Smooth muscle cell (in vitro differentiated cells): ENCODE measurements at regions not wholly inside any gene's neighbourhood (a gene's known extent, or its start where the extent isn't known, plus 50 kb on each side); places are given as distances from the start of the nearest gene placed in this dataset.
A peak's percentile ranks its signal among the peaks of the same experiment; 100 is the strongest.

ENCODE experiments used
- DNase-seq: peaks from one replicate; lab custom pipeline; 2025; ENCODE audit not compliant: unreplicated experiment; lab: John Stamatoyannopoulos, UW
- H2AFZ ChIP-seq: fragments of 200-600 bp; sonication (generic); 2 replicates; pipeline ENCODE4 v1.6.0; 2016; ENCODE audit warnings: antibody characterized with exemption, low read depth, mild to moderate bottlenecking
- H3F3A ChIP-seq: fragments of 200-600 bp; sonication (generic); 2 replicates; pipeline ENCODE4 v1.6.0; 2017; ENCODE audit warnings: antibody characterized with exemption, low read depth
- H3K27ac ChIP-seq: fragments of 200-600 bp; sonication (generic); 2 replicates; pipeline ENCODE4 v1.5.1; 2016; ENCODE audit warnings: low read depth, mild to moderate bottlenecking
- H3K27me3 ChIP-seq: fragments of 200-600 bp; sonication (generic); 2 replicates; pipeline ENCODE4 v1.6.1; 2016; ENCODE audit warnings: low read depth, mild to moderate bottlenecking
- H3K36me3 ChIP-seq: fragments of 200-600 bp; sonication (generic); 2 replicates; pipeline ENCODE4 v1.5.1; 2016; ENCODE audit warnings: low read depth
- H3K4me1 ChIP-seq: fragments of 200-600 bp; sonication (generic); 2 replicates; pipeline ENCODE4 v1.5.1; 2016; ENCODE audit warnings: low read depth
- H3K4me2 ChIP-seq: fragments of 200-600 bp; sonication (generic); 2 replicates; pipeline ENCODE4 v1.6.0; 2016; ENCODE audit warnings: mild to moderate bottlenecking
- H3K4me3 ChIP-seq: fragments of 200-600 bp; sonication (generic); 2 replicates; pipeline ENCODE4 v1.5.1; 2016; ENCODE audit warnings: mild to moderate bottlenecking
- H3K79me2 ChIP-seq: fragments of 200-600 bp; sonication (generic); 2 replicates; pipeline ENCODE4 v1.6.0; 2016; ENCODE audit warnings: low read depth, mild to moderate bottlenecking
- H3K9ac ChIP-seq: fragments of 200-600 bp; sonication (generic); 2 replicates; pipeline ENCODE4 v1.6.0; 2016; ENCODE audit warnings: low read depth
- H3K9me3 ChIP-seq: fragments of 200-600 bp; sonication (generic); replicated peaks from 2 replicates; pipeline ENCODE4 v1.5.1; 2016; ENCODE audit warnings: low read depth
- H4K20me1 ChIP-seq: fragments of 200-600 bp; sonication (generic); 2 replicates; pipeline ENCODE4 v1.6.0; 2016; ENCODE audit warnings: low read depth
- WGBS: methylation state at CpG from one replicate; pipeline ENCODE4 v1.1.7; 2016; ENCODE audit warnings: low lambda C conversion rate; 5-methylcytosine and 5-hydroxymethylcytosine counted together
- TF ChIP-seq, protein P1 (sequence below): fragments of 200-600 bp; sonication (generic); IDR thresholded peaks from 2 replicates; pipeline ENCODE4 v1.5.1; 2017; ENCODE audit warnings: borderline replicate concordance, mild to moderate bottlenecking, antibody characterized with exemption; ENCODE audit not compliant: insufficient read depth, poor library complexity, severe bottlenecking

DNA sequence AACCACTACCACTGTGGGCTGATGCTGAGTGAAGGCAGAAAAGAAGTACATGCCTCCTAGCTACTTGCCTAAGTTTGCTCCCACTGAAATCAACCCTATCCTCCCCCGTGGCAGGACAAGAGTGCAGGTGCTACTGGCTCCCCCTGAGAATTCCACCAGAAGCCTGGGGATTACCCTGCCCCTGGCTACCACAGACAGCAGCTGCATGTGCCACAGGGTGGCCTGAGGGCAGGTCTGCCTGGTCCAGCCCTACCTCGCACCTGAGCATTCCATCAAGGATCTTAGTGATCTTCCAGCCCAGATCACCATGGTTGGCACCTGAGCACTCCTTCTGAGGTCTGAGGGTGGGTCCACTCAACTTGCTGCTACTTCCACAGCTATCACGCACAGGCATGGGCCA, 176.4 kb upstream of the SMIM30 start:
- Histone ChIP-seq H3K79me2 (no peaks in the 10 kb centered on the region), H2AFZ (no peak overlapping the region), H3K4me1 (no peaks in the 10 kb centered on the region), H3K9ac (no peak overlapping the region), H3K27ac (no peak overlapping the region), H4K20me1 (no peaks in the 10 kb centered on the region), H3K4me3 (no peak overlapping the region), H3K36me3 (no peaks in the 10 kb centered on the region), H3K9me3 (no peaks in the 10 kb centered on the region), H3F3A (no peaks in the 10 kb centered on the region), H3K27me3 (peaks cover 9% of the 10 kb centered on the region), H3K4me2 (no peak overlapping the region)
- WGBS = 91% methylated on average over 3 of the region's 3 CpGs
- DNase-seq = no peak
- TF ChIP-seq, protein P1, sequence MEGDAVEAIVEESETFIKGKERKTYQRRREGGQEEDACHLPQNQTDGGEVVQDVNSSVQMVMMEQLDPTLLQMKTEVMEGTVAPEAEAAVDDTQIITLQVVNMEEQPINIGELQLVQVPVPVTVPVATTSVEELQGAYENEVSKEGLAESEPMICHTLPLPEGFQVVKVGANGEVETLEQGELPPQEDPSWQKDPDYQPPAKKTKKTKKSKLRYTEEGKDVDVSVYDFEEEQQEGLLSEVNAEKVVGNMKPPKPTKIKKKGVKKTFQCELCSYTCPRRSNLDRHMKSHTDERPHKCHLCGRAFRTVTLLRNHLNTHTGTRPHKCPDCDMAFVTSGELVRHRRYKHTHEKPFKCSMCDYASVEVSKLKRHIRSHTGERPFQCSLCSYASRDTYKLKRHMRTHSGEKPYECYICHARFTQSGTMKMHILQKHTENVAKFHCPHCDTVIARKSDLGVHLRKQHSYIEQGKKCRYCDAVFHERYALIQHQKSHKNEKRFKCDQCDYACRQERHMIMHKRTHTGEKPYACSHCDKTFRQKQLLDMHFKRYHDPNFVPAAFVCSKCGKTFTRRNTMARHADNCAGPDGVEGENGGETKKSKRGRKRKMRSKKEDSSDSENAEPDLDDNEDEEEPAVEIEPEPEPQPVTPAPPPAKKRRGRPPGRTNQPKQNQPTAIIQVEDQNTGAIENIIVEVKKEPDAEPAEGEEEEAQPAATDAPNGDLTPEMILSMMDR = no peak

DNA sequence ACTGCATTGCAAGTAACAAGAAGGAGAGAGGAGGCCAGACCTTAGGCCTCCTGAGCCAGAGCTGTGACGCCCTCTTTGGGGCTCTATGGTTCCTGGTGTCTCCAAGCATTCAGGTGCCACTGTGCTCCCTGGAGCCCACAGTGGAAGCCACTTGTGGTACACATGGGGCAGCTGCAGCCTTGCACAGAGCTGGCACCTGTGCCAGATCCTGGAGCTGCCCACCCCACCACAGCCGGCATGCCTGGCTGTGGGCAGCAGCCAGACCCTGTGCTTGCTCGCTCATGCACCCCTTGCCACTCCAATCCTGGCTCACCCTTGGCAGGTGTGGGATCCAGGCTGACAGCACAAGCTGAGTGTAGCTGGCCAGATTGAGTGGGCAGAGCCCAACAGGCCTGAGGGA, 173.8 kb upstream of the SMIM30 start:
- no peaks in the 10 kb centered on the region for H3K36me3 ChIP-seq
- H3K4me2 ChIP-seq = no peak overlapping the region
- WGBS = 100% methylated on average over 3 of the region's 3 CpGs
- TF ChIP-seq, protein P1 = no peak
- H3K4me3 ChIP-seq = no peak overlapping the region
- no peaks in the 10 kb centered on the region for H3K9me3 ChIP-seq
- H3K79me2 ChIP-seq = no peaks in the 10 kb centered on the region
- H4K20me1 ChIP-seq = no peaks in the 10 kb centered on the region
- no peaks in the 10 kb centered on the region for H3K4me1 ChIP-seq
- H2AFZ ChIP-seq = no peak overlapping the region
- no peak for DNase-seq
- H3F3A ChIP-seq = no peaks in the 10 kb centered on the region
- H3K27ac ChIP-seq = no peak overlapping the region
- H3K27me3 ChIP-seq = no peaks in the 10 kb centered on the region
- H3K9ac ChIP-seq = no peak overlapping the region

DNA sequence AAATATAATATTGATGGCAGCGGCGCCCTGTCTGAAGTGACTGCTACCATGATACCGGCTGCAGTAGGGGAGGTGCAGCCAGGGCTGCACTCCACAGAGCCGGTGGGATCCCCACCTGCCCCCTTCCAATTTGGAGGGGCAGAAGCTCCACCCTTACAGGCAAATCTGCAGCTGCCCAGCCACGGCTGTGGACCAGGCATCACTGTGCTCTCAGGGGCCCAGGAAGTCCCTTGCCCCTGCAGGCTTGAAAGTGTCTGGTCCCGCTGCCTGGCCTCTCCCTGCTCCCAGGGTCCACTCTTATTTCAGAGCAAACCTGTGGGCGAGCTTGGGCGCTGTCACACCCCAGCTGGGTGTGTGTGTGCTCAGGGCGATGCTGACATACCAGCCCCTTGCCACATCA, 172.7 kb upstream of the SMIM30 start:
- Histone ChIP-seq H3K79me2 (no peaks in the 10 kb centered on the region), H3K27me3 (no peaks in the 10 kb centered on the region), H3K9ac (no peak overlapping the region), H3K4me1 (no peaks in the 10 kb centered on the region), H4K20me1 (no peaks in the 10 kb centered on the region), H3K4me3 (no peak overlapping the region), H3F3A (no peaks in the 10 kb centered on the region), H3K9me3 (no peaks in the 10 kb centered on the region), H3K4me2 (no peak overlapping the region), H3K27ac (no peak overlapping the region), H2AFZ (no peak overlapping the region), H3K36me3 (no peaks in the 10 kb centered on the region)
- TF ChIP-seq, protein P1 = no peak
- WGBS = 94% methylated on average over 9 of the region's 9 CpGs
- DNase-seq = no peak

DNA sequence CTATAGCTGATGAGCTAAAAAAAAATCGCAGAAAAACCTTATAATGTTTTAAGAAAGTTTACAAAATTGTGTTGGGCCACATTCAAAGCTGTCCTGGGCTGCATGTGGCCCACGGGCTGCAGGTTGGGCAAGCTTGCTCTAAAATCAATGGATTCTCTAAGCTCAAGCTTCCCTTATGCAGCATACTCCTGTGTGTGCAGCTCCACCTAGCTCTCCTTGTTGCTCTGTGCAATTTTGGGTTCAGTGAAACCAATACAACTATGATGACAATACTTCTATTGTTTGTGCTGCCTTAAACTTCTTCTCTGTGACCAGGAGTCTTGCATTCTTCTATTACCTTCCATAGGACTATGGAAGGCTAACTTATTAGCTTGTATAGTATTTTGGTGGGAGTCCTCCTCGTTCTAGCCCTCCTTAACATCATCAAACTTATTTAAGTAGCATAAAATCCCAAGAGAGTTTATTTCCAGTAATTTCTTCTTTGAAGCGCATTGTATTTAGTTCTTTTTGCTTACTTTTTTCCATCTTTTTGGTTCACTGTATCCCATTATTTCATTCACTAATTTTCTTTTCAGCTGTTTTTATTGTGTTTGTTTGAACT, 170.9 kb upstream of the SMIM30 start:
- H3K9me3 ChIP-seq = no peaks in the 10 kb centered on the region
- no peaks in the 10 kb centered on the region for H3F3A ChIP-seq
- no peaks in the 10 kb centered on the region for H3K79me2 ChIP-seq
- H3K4me1 ChIP-seq = no peaks in the 10 kb centered on the region
- no peak for DNase-seq
- 62% methylated on average over 4 of the region's 4 CpGs for WGBS
- no peak overlapping the region for H3K4me2 ChIP-seq
- TF ChIP-seq, protein P1 = peak; percentile 22
- no peak overlapping the region for H3K9ac ChIP-seq
- H3K36me3 ChIP-seq = no peaks in the 10 kb centered on the region
- no peak overlapping the region for H3K27ac ChIP-seq
- no peak overlapping the region for H2AFZ ChIP-seq
- no peaks in the 10 kb centered on the region for H3K27me3 ChIP-seq
- H4K20me1 ChIP-seq = no peaks in the 10 kb centered on the region
- no peak overlapping the region for H3K4me3 ChIP-seq
